Thoracic aorta (tissue), 2 donors: ENCODE measurements at regions not wholly inside any gene's neighbourhood (a gene's known extent, or its start where the extent isn't known, plus 50 kb on each side); places are given as distances from the start of the nearest gene placed in this dataset.

ENCODE experiments used
- ATAC-seq: fragments of 150-250 bp; one replicate; pipeline ENCODE4 v1.8.0; 2017; ENCODE audit warnings: low read depth; ENCODE audit not compliant: insufficient number of reproducible peaks, low FRiP score
- DNase-seq: peaks from one replicate; pipeline ENCODE4 v3.0.0-alpha.2; 2020; ENCODE audit warnings: low spot score
- H3K27ac ChIP-seq, 2 donors: fragments of 200-600 bp; sonication (generic); 1 replicate in 1 of 2; 2 replicates in 1 of 2; pipeline ENCODE4 v1.5.1; 2016; ENCODE audit warnings: mild to moderate bottlenecking in 2 of 2, moderate library complexity in 2 of 2
- H3K27me3 ChIP-seq: fragments of 200-600 bp; sonication (generic); replicated peaks from 2 replicates; pipeline ENCODE4 v1.6.0; 2016; ENCODE audit warnings: mild to moderate bottlenecking; ENCODE audit not compliant: insufficient read depth
- H3K36me3 ChIP-seq: fragments of 200-600 bp; sonication (generic); one replicate; pipeline ENCODE4 v1.5.1; 2016
- H3K4me1 ChIP-seq, 2 donors: fragments of 200-600 bp; sonication (generic); 1 replicate in 1 of 2; 2 replicates in 1 of 2; pipeline versions ENCODE4 v1.5.1 to v1.6.0; 2016; ENCODE audit warnings: low read depth in 2 of 2, mild to moderate bottlenecking in 1 of 2; ENCODE audit not compliant: control insufficient read depth in 1 of 2
- H3K4me3 ChIP-seq: fragments of 200-600 bp; sonication (generic); 2 replicates; pipeline ENCODE4 v1.5.1; 2016; ENCODE audit warnings: mild to moderate bottlenecking
- H3K9me3 ChIP-seq: fragments of 200-600 bp; sonication (generic); 2 replicates; pipeline ENCODE4 v1.5.1; 2016
- CTCF ChIP-seq: fragments of 200-600 bp; sonication (generic); IDR thresholded peaks from one replicate; pipeline ENCODE4 v1.5.1; 2019; ENCODE audit warnings: antibody characterized with exemption

GRCh38 chr12:76156314-76156713, 71.8 kb upstream of the NAP1L1 start:
- no peaks in the 10 kb centered on the region for H3K27me3 ChIP-seq
- H3K9me3 ChIP-seq: no peaks in the 10 kb centered on the region
- no peak overlapping the region for H3K4me3 ChIP-seq
- H3K4me1 ChIP-seq: no peaks in the 10 kb centered on the region
- H3K36me3 ChIP-seq: no peaks in the 10 kb centered on the region
- DNase-seq: no peak
- no peak overlapping the region for H3K27ac ChIP-seq
- ATAC-seq: no peak
- no peak for TF ChIP-seq CTCF

- no peak overlapping the region for H3K27ac ChIP-seq
- no peak for ATAC-seq
- H3K36me3 ChIP-seq: no peaks in the 10 kb centered on the region
- DNase-seq: no peak
- no peaks in the 10 kb centered on the region for H3K4me1 ChIP-seq
- H3K4me3 ChIP-seq: no peak overlapping the region
- no peaks in the 10 kb centered on the region for H3K27me3 ChIP-seq
- TF ChIP-seq CTCF: no peak
- H3K9me3 ChIP-seq: no peaks in the 10 kb centered on the region
Observed at GRCh38 chr12:76155157-76155670, 70.7 kb upstream of the NAP1L1 start.

- Histone ChIP-seq H3K36me3 (no peaks in the 10 kb centered on the region), H3K27me3 (no peaks in the 10 kb centered on the region), H3K9me3 (no peaks in the 10 kb centered on the region), H3K27ac (no peak overlapping the region), H3K4me3 (no peak overlapping the region), H3K4me1 (no peaks in the 10 kb centered on the region)
- ATAC-seq (no peak), DNase-seq (no peak)
- TF ChIP-seq CTCF: no peak
Observed at GRCh38 chr12:76153616-76154015, 69.1 kb upstream of the NAP1L1 start.

- Histone ChIP-seq H3K9me3 (no peaks in the 10 kb centered on the region), H3K4me1 (no peaks in the 10 kb centered on the region), H3K4me3 (no peak overlapping the region), H3K27ac (no peak overlapping the region), H3K36me3 (no peaks in the 10 kb centered on the region), H3K27me3 (no peaks in the 10 kb centered on the region)
- no peak for DNase-seq
- ATAC-seq: no peak
- TF ChIP-seq CTCF: no peak
Observed at GRCh38 chr12:76152181-76152807, 67.8 kb upstream of the NAP1L1 start.

GRCh38 chr12:76144245-76144549, 59.7 kb upstream of the NAP1L1 start:
- no peak overlapping the region for H3K4me3 ChIP-seq
- H3K9me3 ChIP-seq: no peaks in the 10 kb centered on the region
- no peaks in the 10 kb centered on the region for H3K36me3 ChIP-seq
- TF ChIP-seq CTCF: no peak
- H3K4me1 ChIP-seq: no peaks in the 10 kb centered on the region
- DNase-seq: no peak
- ATAC-seq: no peak
- no peaks in the 10 kb centered on the region for H3K27me3 ChIP-seq
- H3K27ac ChIP-seq: no peak overlapping the region
